HG03045 (cell line): ENCODE measurements at regions not wholly inside any gene's neighbourhood (a gene's known extent, or its start where the extent isn't known, plus 50 kb on each side); places are given as distances from the start of the nearest gene placed in this dataset.

ENCODE experiments used
- ATAC-seq: cut with Tn5 transposase; IDR thresholded peaks from one replicate; pipeline ENCODE4 v1.9.1; 2021; ENCODE audit warnings: mild to moderate bottlenecking, moderate library complexity; ENCODE audit not compliant: unreplicated experiment

- no peak for ATAC-seq
Measured at GRCh38 chr3:67278015-67278618, 280.0 kb downstream of the KBTBD8 start.

DNA sequence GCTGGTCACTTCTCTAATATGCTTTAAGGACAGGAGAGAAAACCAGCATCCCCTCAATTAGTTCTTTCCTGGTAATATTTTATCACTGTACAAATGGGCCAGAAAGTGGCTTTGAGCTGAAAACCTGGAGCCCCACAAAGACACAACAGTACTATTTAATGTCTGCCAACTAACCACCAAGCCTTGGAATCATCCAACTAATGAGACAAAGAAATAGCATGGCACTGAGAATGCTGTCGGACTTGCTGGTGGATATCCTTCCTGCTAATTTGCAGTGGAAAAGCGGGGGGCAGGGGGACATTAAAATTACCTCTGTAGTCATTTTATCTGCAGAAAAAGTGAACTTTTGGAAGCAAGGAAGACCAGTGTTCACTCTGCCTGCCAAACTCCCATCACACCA, 288.5 kb downstream of the KBTBD8 start:
- ATAC-seq = no peak

- ATAC-seq = no peak
Measured at GRCh38 chr3:67288466-67289106, 290.5 kb downstream of the KBTBD8 start.

DNA sequence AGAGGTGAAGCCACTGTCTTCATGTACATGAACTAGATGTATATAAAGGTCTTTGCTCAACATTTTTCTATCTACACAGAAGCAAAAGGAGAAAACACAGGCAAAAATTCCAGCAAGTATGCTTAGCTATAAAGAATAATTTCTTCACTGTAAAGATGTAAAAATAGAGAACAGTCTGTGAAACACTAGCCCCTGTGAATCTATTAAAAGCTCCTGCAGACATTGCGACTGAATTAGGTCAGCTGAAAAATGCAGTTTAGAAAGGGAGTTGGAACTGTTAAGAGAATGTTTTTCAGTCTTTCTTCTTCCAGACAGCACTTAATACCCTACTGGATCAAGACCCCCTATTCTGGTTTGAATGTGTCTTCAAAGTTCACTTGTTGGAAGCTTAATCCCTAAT, 291.5 kb downstream of the KBTBD8 start:
- no peak for ATAC-seq

DNA sequence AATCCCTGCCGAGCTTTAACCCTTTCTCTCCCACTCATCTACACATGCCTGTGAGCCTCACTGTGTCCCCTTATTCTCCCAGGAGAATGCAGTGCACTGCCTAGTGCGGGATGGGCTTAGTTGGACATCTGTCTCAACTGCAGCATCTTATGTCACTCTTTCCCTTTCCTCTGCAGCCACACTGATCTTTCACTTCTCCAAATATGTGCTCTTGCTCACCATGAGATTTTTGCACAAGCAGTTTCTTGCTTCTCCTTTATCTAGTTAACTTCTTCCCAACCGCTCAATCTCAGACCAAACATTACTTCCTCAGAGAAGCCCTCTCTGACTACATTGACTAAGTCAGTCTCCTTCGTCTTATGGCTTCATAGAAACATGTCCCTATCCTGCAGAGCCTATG, 292.3 kb downstream of the KBTBD8 start:
- no peak for ATAC-seq

- no peak for ATAC-seq
Measured at GRCh38 chr3:67291287-67292252, 293.5 kb downstream of the KBTBD8 start.

DNA sequence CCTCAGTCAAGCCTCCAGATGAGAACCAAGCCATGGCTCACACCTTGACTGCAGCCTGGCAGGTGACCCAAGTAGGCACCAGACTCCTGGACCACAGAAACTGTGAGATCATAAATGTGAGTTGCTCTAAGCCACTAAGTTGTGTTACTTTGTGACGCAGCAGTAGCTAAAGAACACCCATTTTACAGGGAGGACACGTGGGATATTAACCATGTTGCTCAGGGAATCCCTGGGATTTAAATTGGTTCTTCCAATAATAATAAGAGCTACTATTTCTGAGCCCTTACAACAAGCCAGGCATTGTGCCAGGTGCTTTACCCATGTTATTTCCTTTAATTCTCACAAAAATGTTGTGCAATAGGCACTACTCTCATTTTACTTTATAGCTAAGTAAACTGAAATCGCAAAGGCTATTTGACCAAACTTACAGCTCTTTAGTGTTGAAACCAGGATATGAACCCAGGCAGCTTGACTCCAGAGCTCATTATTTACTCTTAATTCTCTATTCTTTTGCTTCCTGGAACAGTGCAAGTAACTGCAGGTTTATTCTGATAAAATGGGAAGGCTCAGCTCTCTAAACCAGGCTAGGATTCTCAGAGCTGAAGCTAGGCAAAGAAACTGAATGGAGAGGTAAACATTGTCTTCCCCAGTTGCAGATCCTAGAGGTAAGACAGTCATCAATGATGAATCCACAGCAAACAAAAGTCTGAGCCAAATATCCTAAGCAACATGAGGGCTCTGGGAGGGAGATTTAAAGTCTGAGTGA, 294.4 kb downstream of the KBTBD8 start:
- no peak for ATAC-seq

DNA sequence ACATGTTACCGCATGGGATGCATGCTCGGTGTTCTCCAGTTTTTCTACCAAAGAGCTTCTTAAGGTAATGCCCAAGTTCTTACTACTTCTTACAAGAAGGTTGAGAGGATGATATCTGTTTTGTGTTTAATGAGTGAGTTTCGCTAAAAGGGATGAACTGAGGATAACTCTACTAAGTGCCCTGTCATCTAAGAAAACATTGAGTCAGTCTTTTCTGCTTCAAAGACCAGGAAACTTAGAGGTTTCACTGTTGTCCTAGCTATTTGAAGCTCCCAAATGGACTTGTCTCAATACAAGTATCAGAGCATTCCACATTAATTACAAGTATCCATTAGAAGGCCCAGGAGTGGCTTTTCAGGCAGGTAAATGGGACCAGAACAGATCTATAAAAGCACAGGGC, 296.2 kb downstream of the KBTBD8 start:
- no peak for ATAC-seq

GRCh38 chr3:67296039-67296892, 298.2 kb downstream of the KBTBD8 start:
- no peak for ATAC-seq

DNA sequence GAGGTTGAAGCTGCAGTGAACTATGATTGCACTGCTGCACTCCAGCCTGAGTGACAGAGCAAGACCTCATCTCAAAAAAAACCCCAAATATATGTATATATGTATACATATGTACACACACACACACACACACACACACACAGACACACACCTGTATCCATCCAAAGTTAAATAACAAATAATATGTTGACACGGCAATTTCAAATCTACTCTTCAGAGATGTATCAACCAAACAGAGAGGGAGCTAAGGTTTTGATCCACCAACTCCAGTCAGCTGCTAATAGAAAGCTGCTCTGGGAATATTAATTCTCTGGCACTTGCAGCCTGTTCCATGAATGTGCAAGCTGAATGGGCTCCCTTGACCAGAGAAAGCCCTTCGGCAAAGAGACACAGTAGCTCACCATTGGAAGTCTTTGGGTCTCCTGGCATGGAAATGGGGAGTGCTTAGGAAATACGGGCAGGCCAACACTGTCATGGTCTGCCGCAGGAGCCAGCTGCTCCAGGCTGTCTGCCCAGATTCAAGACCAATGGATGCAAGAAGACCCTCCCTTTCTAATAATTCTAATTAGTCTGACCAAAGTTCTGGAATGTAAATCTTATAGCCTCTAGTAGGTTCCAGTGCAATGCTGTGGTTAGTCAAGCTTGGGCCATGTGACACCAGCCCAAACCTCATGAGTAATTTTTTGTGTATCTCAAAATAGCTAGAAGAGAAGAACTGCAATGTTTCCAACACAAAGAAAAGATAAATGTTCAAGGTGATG, 299.8 kb downstream of the KBTBD8 start:
- ATAC-seq = no peak

DNA sequence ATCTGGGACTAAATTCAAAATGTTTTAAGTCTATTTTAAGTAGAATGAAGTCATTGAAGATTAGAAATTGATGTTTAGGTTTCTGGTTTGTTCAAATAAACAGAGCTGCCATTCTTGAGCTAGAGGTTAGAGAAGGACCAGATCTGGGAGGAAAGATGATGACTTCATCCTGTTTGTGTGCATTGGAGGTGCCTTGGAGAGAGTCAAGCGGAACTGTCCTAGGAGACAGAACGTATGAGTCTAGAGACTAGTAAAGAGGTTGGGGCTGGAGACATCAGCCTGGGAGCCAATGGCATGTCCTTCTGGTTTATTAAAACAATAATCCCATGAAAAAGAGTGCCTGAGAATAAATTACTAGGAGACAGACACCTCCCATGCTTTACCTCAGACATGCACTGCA, 303.4 kb downstream of the KBTBD8 start:
- no peak for ATAC-seq

DNA sequence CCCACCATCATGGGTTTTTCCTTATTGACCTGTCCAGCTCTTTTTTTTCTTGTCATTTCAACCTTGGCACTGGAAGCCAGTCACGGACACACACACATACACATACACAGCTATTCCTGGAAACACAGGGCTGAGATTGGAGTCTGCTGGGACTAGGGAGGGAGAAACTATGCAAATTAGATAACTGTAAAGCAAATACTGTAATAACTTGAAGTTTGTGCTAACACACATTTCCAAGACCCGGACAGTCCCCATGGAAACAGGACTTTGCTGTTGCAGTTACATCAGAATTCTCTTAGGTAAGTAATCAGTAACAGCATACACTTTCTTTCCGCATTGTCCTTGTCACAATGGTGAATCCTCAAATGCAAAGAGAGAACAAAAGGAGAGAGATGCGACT, 304.4 kb downstream of the KBTBD8 start:
- ATAC-seq = no peak

- ATAC-seq = no peak
Measured at GRCh38 chr3:67305160-67305559, 307.1 kb downstream of the KBTBD8 start.

- no peak for ATAC-seq
Measured at GRCh38 chr3:67305922-67306321, 307.8 kb downstream of the KBTBD8 start.

DNA sequence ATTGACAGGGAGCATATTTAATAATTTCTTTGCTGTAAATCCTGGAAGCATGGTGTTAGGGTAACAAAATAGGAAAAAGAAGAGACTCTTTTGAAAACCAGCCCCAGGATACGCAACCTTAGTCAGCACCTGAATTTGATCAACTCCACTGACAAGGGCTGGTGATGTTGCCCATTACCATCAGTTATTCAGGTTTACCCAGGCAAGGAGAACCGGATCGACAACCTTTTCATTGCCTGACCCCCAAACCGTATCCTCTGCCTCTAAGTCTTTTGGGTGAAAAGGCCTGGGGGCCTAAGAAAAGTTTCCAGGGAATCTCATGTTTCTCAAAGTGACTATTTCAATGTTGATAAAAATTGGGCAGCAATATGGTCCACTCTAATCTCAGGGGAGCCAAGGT, 313.3 kb downstream of the KBTBD8 start:
- no peak for ATAC-seq

GRCh38 chr3:67312155-67312554, 314.0 kb downstream of the KBTBD8 start:
- no peak for ATAC-seq

DNA sequence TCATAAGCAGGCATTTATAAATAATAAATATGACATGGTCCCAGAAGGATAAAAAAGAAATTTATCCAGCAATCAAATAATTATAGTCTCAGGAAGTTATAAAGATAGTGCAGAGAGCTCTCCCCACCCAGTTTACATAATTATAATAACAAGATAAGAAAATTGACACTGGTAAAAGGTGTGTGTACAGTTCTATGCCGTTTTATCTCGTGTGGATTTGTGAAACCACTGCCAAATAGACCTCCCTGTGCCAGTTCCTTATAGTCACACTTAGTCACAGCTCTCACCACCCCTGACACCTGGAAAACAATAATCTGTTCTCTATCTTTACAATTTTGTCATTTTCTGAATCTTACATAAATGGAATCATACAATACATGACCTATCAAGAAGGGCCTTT, 320.1 kb downstream of the KBTBD8 start:
- ATAC-seq = no peak

- no peak for ATAC-seq
Measured at GRCh38 chr3:67324554-67324953, 326.4 kb downstream of the KBTBD8 start.
